ENCODE measurements at regions not wholly inside any gene's neighbourhood (a gene's known extent, or its start where the extent isn't known, plus 50 kb on each side); places are given as distances from the start of the nearest gene placed in this dataset.

GRCh38 chr1:82099170-82099569, 298.4 kb downstream of the ADGRL2 start:
- Histone ChIP-seq H3K79me2 (ENCODE audit: low read depth) (no peaks in the 10 kb centered on the region), H3K27me3 (no peaks in the 10 kb centered on the region), H2AFZ (replicated peaks) (no peak overlapping the region), H3K9ac (no peak overlapping the region), H3K4me1 (no peaks in the 10 kb centered on the region), H4K20me1 (ENCODE audit: low read depth) (no peaks in the 10 kb centered on the region), H3K36me3 (no peaks in the 10 kb centered on the region), H3K4me3 (no peak overlapping the region), H3K27ac (no peak overlapping the region), H3F3A (ENCODE audit: low read depth) (no peaks in the 10 kb centered on the region), H3K4me2 (no peak overlapping the region), H3K9me3 (ENCODE audit: low read depth) (no peaks in the 10 kb centered on the region)
- DNase-seq (ENCODE audit: low spot score): no peak
- H3K36me3 Mint-ChIP-seq: no peaks in the 10 kb centered on the region
- H3K4me1 Mint-ChIP-seq: peaks cover 9% of the 10 kb centered on the region
- peaks cover 8% of the 10 kb centered on the region for H3K9me3 Mint-ChIP-seq
- H3K27ac Mint-ChIP-seq: no peak overlapping the region
- H3K27me3 Mint-ChIP-seq (ENCODE audit: insufficient read depth, low read depth): no peaks in the 10 kb centered on the region
- TF ChIP-seq EZH2phosphoT487 (IDR thresholded peaks at IDR 0.05) (no peak), CTCF (IDR thresholded peaks at IDR 0.05) (no peak), EZH2 (IDR thresholded peaks at IDR 0.05) (no peak)
- no peak overlapping the region for H3K4me3 Mint-ChIP-seq

GRCh38 chr1:82094136-82094535, 293.4 kb downstream of the ADGRL2 start:
- Mint-ChIP-seq H3K36me3 (no peaks in the 10 kb centered on the region), H3K4me3 (no peak overlapping the region), H3K27me3 (ENCODE audit: insufficient read depth, low read depth) (no peaks in the 10 kb centered on the region), H3K4me1 (peaks cover 9% of the 10 kb centered on the region), H3K27ac (no peak overlapping the region), H3K9me3 (no peaks in the 10 kb centered on the region)
- no peaks in the 10 kb centered on the region for H3K79me2 ChIP-seq (ENCODE audit: low read depth)
- H3K9ac ChIP-seq: no peak overlapping the region
- no peak overlapping the region for H3K4me2 ChIP-seq
- H3K27me3 ChIP-seq: no peaks in the 10 kb centered on the region
- TF ChIP-seq EZH2 (IDR thresholded peaks at IDR 0.05): no peak
- no peak for TF ChIP-seq EZH2phosphoT487 (IDR thresholded peaks at IDR 0.05)
- TF ChIP-seq CTCF (IDR thresholded peaks at IDR 0.05): no peak
- H2AFZ ChIP-seq (replicated peaks): no peak overlapping the region
- H3F3A ChIP-seq (ENCODE audit: low read depth): no peaks in the 10 kb centered on the region
- H4K20me1 ChIP-seq (ENCODE audit: low read depth): no peaks in the 10 kb centered on the region
- no peaks in the 10 kb centered on the region for H3K36me3 ChIP-seq
- H3K27ac ChIP-seq: no peak overlapping the region
- no peaks in the 10 kb centered on the region for H3K9me3 ChIP-seq (ENCODE audit: low read depth)
- no peaks in the 10 kb centered on the region for H3K4me1 ChIP-seq
- DNase-seq (ENCODE audit: low spot score): no peak
- no peak overlapping the region for H3K4me3 ChIP-seq

- no peak overlapping the region for H3K27ac ChIP-seq
- no peak for DNase-seq (ENCODE audit: low spot score)
- TF ChIP-seq EZH2phosphoT487 (IDR thresholded peaks at IDR 0.05) (no peak), CTCF (IDR thresholded peaks at IDR 0.05) (peak; percentile 24)
- H3K36me3 ChIP-seq: no peaks in the 10 kb centered on the region
- no peak overlapping the region for H3K4me3 ChIP-seq
- H2AFZ ChIP-seq (replicated peaks): no peak overlapping the region
- no peaks in the 10 kb centered on the region for H3K9me3 Mint-ChIP-seq
- H3K27me3 Mint-ChIP-seq (ENCODE audit: insufficient read depth, low read depth): no peaks in the 10 kb centered on the region
- no peaks in the 10 kb centered on the region for H3K4me1 ChIP-seq
- H3K4me1 Mint-ChIP-seq: peaks cover 9% of the 10 kb centered on the region
- no peaks in the 10 kb centered on the region for H3K36me3 Mint-ChIP-seq
- H3K27me3 ChIP-seq: no peaks in the 10 kb centered on the region
- H4K20me1 ChIP-seq (ENCODE audit: low read depth): no peaks in the 10 kb centered on the region
- no peak overlapping the region for H3K27ac Mint-ChIP-seq
- no peaks in the 10 kb centered on the region for H3K9me3 ChIP-seq (ENCODE audit: low read depth)
- no peak overlapping the region for H3K4me3 Mint-ChIP-seq
- no peak overlapping the region for H3K4me2 ChIP-seq
- H3K79me2 ChIP-seq (ENCODE audit: low read depth): no peaks in the 10 kb centered on the region
- H3K9ac ChIP-seq: no peak overlapping the region
- H3F3A ChIP-seq (ENCODE audit: low read depth): no peaks in the 10 kb centered on the region
Observed at GRCh38 chr1:82091729-82092128, 291.0 kb downstream of the ADGRL2 start.

GRCh38 chr1:82091265-82091664, 290.5 kb downstream of the ADGRL2 start:
- no peak overlapping the region for H3K27ac ChIP-seq
- H3F3A ChIP-seq (ENCODE audit: low read depth): no peaks in the 10 kb centered on the region
- no peaks in the 10 kb centered on the region for H3K9me3 Mint-ChIP-seq
- peaks cover 9% of the 10 kb centered on the region for H3K4me1 Mint-ChIP-seq
- H3K4me2 ChIP-seq: no peak overlapping the region
- no peak for DNase-seq (ENCODE audit: low spot score)
- TF ChIP-seq CTCF (IDR thresholded peaks at IDR 0.05) (no peak), EZH2phosphoT487 (IDR thresholded peaks at IDR 0.05) (no peak), EZH2 (IDR thresholded peaks at IDR 0.05) (no peak)
- H3K4me3 ChIP-seq: no peak overlapping the region
- H2AFZ ChIP-seq (replicated peaks): no peak overlapping the region
- no peaks in the 10 kb centered on the region for H3K9me3 ChIP-seq (ENCODE audit: low read depth)
- H4K20me1 ChIP-seq (ENCODE audit: low read depth): no peaks in the 10 kb centered on the region
- no peak overlapping the region for H3K9ac ChIP-seq
- H3K27me3 ChIP-seq: no peaks in the 10 kb centered on the region
- no peak overlapping the region for H3K4me3 Mint-ChIP-seq
- no peak overlapping the region for H3K27ac Mint-ChIP-seq
- no peaks in the 10 kb centered on the region for H3K79me2 ChIP-seq (ENCODE audit: low read depth)
- no peaks in the 10 kb centered on the region for H3K36me3 Mint-ChIP-seq
- no peaks in the 10 kb centered on the region for H3K4me1 ChIP-seq
- no peaks in the 10 kb centered on the region for H3K27me3 Mint-ChIP-seq (ENCODE audit: insufficient read depth, low read depth)
- H3K36me3 ChIP-seq: no peaks in the 10 kb centered on the region
